ENCODE measurements at regions not wholly inside any gene's neighbourhood (a gene's known extent, or its start where the extent isn't known, plus 50 kb on each side); places are given as distances from the start of the nearest gene placed in this dataset.

- DNase-seq = no peak
These were observed 167.4 kb downstream of the PTPN20 start for GRCh38 chr10:47078393-47079203.

- no peak for DNase-seq
These were observed 168.0 kb downstream of the PTPN20 start for GRCh38 chr10:47079204-47079580.

GRCh38 chr10:47081264-47081663 lies 170.0 kb downstream of the PTPN20 start:
- DNase-seq = no peak

- no peak for DNase-seq
These were observed 171.0 kb downstream of the PTPN20 start for GRCh38 chr10:47082055-47082784.

GRCh38 chr10:47087667-47088066 lies 176.4 kb downstream of the PTPN20 start:
- no peak for DNase-seq

GRCh38 chr10:47088656-47089354 lies 177.6 kb downstream of the PTPN20 start:
- no peak for DNase-seq

- DNase-seq = no peak
These were observed 178.8 kb downstream of the PTPN20 start for GRCh38 chr10:47090042-47090441.

GRCh38 chr10:47090903-47091302 lies 179.7 kb downstream of the PTPN20 start:
- no peak for DNase-seq

- no peak for DNase-seq
These were observed 180.2 kb downstream of the PTPN20 start for GRCh38 chr10:47091421-47091820.

- no peak for DNase-seq
These were observed 181.1 kb downstream of the PTPN20 start for GRCh38 chr10:47092376-47092775.

GRCh38 chr10:47092831-47093230 lies 181.6 kb downstream of the PTPN20 start:
- DNase-seq = no peak

GRCh38 chr10:47094126-47094525 lies 182.9 kb downstream of the PTPN20 start:
- no peak for DNase-seq

GRCh38 chr10:47094636-47095035 lies 183.4 kb downstream of the PTPN20 start:
- DNase-seq = no peak

- DNase-seq = no peak
These were observed 184.0 kb downstream of the PTPN20 start for GRCh38 chr10:47095211-47095610.

- no peak for DNase-seq
These were observed 184.8 kb downstream of the PTPN20 start for GRCh38 chr10:47095848-47096612.

GRCh38 chr10:47098238-47098637 lies 187.0 kb downstream of the PTPN20 start:
- no peak for DNase-seq

- no peak for DNase-seq
These were observed 187.7 kb downstream of the PTPN20 start for GRCh38 chr10:47098964-47099363.

- no peak for DNase-seq
These were observed 188.2 kb downstream of the PTPN20 start for GRCh38 chr10:47099474-47099873.

GRCh38 chr10:47101196-47101595 lies 190.0 kb downstream of the PTPN20 start:
- no peak for DNase-seq

GRCh38 chr10:47101807-47102206 lies 190.6 kb downstream of the PTPN20 start:
- DNase-seq = no peak

- no peak for DNase-seq
These were observed 192.9 kb downstream of the PTPN20 start for GRCh38 chr10:47104151-47104605.

- DNase-seq = no peak
These were observed 193.7 kb downstream of the PTPN20 start for GRCh38 chr10:47104786-47105385.
